ENCODE measurements at regions not wholly inside any gene's neighbourhood (a gene's known extent, or its start where the extent isn't known, plus 50 kb on each side); places are given as distances from the start of the nearest gene placed in this dataset.

DNA sequence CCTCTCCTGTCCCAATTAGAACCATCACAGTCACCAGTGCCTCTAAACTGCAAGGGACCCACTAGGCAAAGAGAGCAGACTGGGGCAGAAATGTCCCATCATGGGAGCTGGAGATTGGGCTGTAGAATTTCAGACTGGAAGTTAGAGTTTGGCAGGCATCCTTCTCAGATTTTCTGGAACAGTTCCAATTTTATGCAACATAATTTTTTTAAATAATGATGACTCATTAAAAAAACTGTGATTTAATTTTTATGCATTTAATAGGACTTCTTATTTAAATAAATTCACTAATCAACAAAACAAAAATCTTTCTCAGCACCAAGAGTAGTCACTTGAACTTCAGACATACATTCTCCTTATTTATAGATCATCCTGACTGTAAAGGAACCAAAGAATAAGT, 84.6 kb upstream of the SLC7A14 start:
- no peak for TF ChIP-seq POLR2A (IDR thresholded peaks at IDR 0.05; ENCODE audit: low read depth, low read length)
- TF ChIP-seq POLR2AphosphoS5 (IDR thresholded peaks at IDR 0.05; ENCODE audit: low read depth, low read length): no peak
- TF ChIP-seq TAF1 (IDR thresholded peaks at IDR 0.05; ENCODE audit: borderline replicate concordance, low read depth, low read length): no peak
